22Rv1 (cell line): ENCODE measurements at regions not wholly inside any gene's neighbourhood (a gene's known extent, or its start where the extent isn't known, plus 50 kb on each side); places are given as distances from the start of the nearest gene placed in this dataset.

ENCODE experiments used
- ZFX ChIP-seq: fragments of 450-650 bp; IDR thresholded peaks from 2 replicates; pipeline ENCODE4 v1.6.1; 2017; ENCODE audit warnings: antibody characterized with exemption, borderline replicate concordance
- TF ChIP-seq, protein P1 (sequence below): fragments of 450-650 bp; IDR thresholded peaks from 2 replicates; pipeline ENCODE4 v1.5.1; 2017; ENCODE audit warnings: mild to moderate bottlenecking

DNA sequence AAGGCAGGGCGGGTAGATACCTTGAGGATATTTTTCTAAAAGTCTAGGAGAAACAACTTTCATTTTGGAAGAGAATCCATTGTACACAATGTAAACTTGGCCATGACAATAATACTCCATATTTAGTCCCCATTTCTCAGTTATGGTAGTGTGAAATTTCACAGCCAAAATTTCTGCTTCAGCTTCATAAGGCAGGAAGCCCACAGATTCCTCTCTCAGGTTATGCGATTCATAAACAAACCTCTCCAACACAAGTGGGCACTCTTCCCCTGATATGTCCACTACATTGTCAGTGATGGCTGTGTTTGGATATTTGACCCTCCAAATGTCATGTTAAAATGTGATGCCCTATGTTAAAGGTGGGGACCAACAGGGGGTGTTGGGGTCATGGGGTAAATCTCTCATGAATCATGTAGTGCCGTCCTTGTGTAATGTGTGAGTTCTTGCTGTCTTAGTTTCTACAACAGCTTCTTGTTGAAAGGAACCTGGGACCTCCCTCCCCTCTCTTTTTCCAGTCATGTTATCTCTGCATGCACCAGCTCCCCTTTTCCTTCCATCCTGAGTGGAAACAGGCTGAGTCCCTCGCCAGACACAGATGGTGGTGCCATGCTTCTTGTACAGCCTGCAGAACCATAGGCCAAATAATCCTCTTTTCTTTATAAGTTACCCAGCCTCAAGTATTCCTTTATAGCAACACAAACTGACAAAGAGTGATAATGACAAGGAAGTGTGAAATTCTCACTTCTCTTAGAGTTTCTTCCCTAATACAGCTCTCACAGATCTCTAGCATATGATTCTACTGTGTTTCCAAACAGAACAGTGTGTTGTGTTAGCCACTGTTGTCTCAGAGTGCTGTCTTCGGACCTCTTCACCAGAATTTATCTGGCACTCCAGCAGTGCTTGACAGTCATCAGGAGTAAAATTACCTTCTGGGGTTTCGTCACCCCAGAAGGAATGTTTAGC lies 598.4 kb upstream of the GNPDA2 start:
- TF ChIP-seq, protein P1, sequence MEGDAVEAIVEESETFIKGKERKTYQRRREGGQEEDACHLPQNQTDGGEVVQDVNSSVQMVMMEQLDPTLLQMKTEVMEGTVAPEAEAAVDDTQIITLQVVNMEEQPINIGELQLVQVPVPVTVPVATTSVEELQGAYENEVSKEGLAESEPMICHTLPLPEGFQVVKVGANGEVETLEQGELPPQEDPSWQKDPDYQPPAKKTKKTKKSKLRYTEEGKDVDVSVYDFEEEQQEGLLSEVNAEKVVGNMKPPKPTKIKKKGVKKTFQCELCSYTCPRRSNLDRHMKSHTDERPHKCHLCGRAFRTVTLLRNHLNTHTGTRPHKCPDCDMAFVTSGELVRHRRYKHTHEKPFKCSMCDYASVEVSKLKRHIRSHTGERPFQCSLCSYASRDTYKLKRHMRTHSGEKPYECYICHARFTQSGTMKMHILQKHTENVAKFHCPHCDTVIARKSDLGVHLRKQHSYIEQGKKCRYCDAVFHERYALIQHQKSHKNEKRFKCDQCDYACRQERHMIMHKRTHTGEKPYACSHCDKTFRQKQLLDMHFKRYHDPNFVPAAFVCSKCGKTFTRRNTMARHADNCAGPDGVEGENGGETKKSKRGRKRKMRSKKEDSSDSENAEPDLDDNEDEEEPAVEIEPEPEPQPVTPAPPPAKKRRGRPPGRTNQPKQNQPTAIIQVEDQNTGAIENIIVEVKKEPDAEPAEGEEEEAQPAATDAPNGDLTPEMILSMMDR, result no peak
- TF ChIP-seq ZFX, result no peak
